Peyer's patch (tissue), 4 donors: ENCODE measurements at regions not wholly inside any gene's neighbourhood (a gene's known extent, or its start where the extent isn't known, plus 50 kb on each side); places are given as distances from the start of the nearest gene placed in this dataset.

ENCODE experiments used
- CTCF ChIP-seq, 6 experiments: fragments of 450-650 bp in 4 of 6; fragments of 200-600 bp in 2 of 6; sonication (generic) in 1 of 6; IDR thresholded peaks; one replicate each; pipeline ENCODE4 v1.5.1; 2017 to 2019; ENCODE audit warnings: antibody characterized with exemption in 6 of 6, mild to moderate bottlenecking in 3 of 6, moderate library complexity in 1 of 6
- POLR2A ChIP-seq, 2 donors: fragments of 450-650 bp; IDR thresholded peaks; one replicate each; pipeline ENCODE4 v1.5.1; 2017; ENCODE audit warnings: antibody characterized with exemption in 2 of 2, mild to moderate bottlenecking in 2 of 2, moderate library complexity in 2 of 2

- no peak for TF ChIP-seq CTCF (IDR thresholded peaks at IDR 0.05)
- TF ChIP-seq POLR2A (IDR thresholded peaks at IDR 0.05) = no peak
Observed at GRCh38 chr17:34511265-34511664, 68.1 kb upstream of the TMEM132E start.
